HG02870 (cell line): ENCODE measurements at regions not wholly inside any gene's neighbourhood (a gene's known extent, or its start where the extent isn't known, plus 50 kb on each side); places are given as distances from the start of the nearest gene placed in this dataset.
"Not testable (repeated sequence)": the region's sequence is repeated elsewhere in the genome, so short reads cannot be mapped to it uniquely, and the experiment has no call there.

Experiments used
- ATAC-seq: cut with Tn5 transposase; IDR thresholded peaks from one replicate; pipeline ENCODE4 v1.9.1; 2021; ENCODE audit warnings: mild to moderate bottlenecking, moderate library complexity; ENCODE audit not compliant: unreplicated experiment

GRCh38 chr6:10138917-10139316 lies 276.0 kb downstream of the TFAP2A start:
- no peak for ATAC-seq

- ATAC-seq: no peak
Observed at GRCh38 chr6:10136636-10137035, 278.2 kb downstream of the TFAP2A start.

- not testable (repeated sequence) for ATAC-seq
Observed at GRCh38 chr6:10134185-10134584, 280.7 kb downstream of the TFAP2A start.

GRCh38 chr6:10128721-10129120 lies 286.2 kb downstream of the TFAP2A start:
- no peak for ATAC-seq

- no peak for ATAC-seq
Observed at GRCh38 chr6:10122164-10122563, 292.7 kb downstream of the TFAP2A start.

GRCh38 chr6:10112871-10113549 lies 301.9 kb downstream of the TFAP2A start:
- ATAC-seq: no peak

- no peak for ATAC-seq
Observed at GRCh38 chr6:10111975-10112374, 302.9 kb downstream of the TFAP2A start.

GRCh38 chr6:10101551-10102252 lies 313.2 kb downstream of the TFAP2A start:
- no peak for ATAC-seq

GRCh38 chr6:10099529-10100140 lies 315.2 kb downstream of the TFAP2A start:
- no peak for ATAC-seq

GRCh38 chr6:10098756-10099528 lies 315.9 kb downstream of the TFAP2A start:
- ATAC-seq: no peak

GRCh38 chr6:10093282-10093681 lies 321.6 kb downstream of the TFAP2A start:
- ATAC-seq: no peak

- ATAC-seq: no peak
Observed at GRCh38 chr6:10084111-10084986, 330.5 kb downstream of the TFAP2A start.

- ATAC-seq: no peak
Observed at GRCh38 chr6:10082385-10082784, 332.5 kb downstream of the TFAP2A start.

GRCh38 chr6:10081957-10082356 lies 332.9 kb downstream of the TFAP2A start:
- no peak for ATAC-seq

GRCh38 chr6:10081075-10081474 lies 333.8 kb downstream of the TFAP2A start:
- no peak for ATAC-seq

GRCh38 chr6:10080561-10080960 lies 334.3 kb downstream of the TFAP2A start:
- no peak for ATAC-seq

GRCh38 chr6:10078581-10078980 lies 336.3 kb downstream of the TFAP2A start:
- ATAC-seq: no peak

- not testable (repeated sequence) for ATAC-seq
Observed at GRCh38 chr6:10074726-10075125, 340.1 kb downstream of the TFAP2A start.

GRCh38 chr6:10073341-10073740 lies 341.5 kb downstream of the TFAP2A start:
- ATAC-seq: no peak

- no peak for ATAC-seq
Observed at GRCh38 chr6:10071631-10072220, 343.1 kb downstream of the TFAP2A start.
